Breast epithelium (tissue), 3 donors: ENCODE measurements at regions not wholly inside any gene's neighbourhood (a gene's known extent, or its start where the extent isn't known, plus 50 kb on each side); places are given as distances from the start of the nearest gene placed in this dataset.

ENCODE experiments used
- CTCF ChIP-seq, 3 donors: fragments of 450-650 bp; IDR thresholded peaks; one replicate each; pipeline ENCODE4 v1.5.1; 2016 to 2017; ENCODE audit warnings: antibody characterized with exemption in 3 of 3, mild to moderate bottlenecking in 3 of 3, moderate library complexity in 3 of 3
- POLR2A ChIP-seq: fragments of 450-650 bp; IDR thresholded peaks from one replicate; pipeline ENCODE4 v1.6.1; 2016; ENCODE audit warnings: antibody characterized with exemption, mild to moderate bottlenecking, moderate library complexity
- POLR2AphosphoS5 ChIP-seq, 3 donors: sonication (generic); formaldehyde crosslinking; IDR thresholded peaks; one replicate each; pipeline ENCODE4 v1.6.1; 2017; ENCODE audit warnings: antibody characterized with exemption in 3 of 3

- no peak for TF ChIP-seq POLR2A
- TF ChIP-seq CTCF (IDR thresholded peaks at IDR 0.05) = no peak
- no peak for TF ChIP-seq POLR2AphosphoS5 (IDR thresholded peaks at IDR 0.05)
Measured at GRCh38 chr20:39756828-39757227, 794.7 kb downstream of the DHX35 start.
